ENCODE measurements at regions not wholly inside any gene's neighbourhood (a gene's known extent, or its start where the extent isn't known, plus 50 kb on each side); places are given as distances from the start of the nearest gene placed in this dataset.

DNA sequence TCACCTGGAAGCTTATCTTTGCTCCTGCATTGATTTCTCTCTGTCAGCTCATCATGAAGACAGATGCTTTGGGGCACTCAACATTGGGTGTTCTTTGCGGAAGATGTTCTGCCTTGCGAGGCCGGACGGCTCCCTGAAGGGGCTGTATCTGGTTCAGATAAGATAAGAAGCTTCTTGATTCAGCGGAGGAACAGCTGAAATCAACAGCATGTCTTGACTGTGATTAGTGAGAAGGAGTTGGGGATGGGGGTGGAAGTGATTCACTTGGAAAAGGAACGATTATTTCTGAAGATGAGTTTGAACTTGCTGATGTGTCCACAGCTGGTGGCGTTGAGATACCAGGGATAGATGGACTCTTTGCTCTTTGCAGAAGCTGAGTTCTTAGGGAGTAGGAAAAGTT is 126.9 kb upstream of the WSCD1 start:
- H3K4me1 ChIP-seq, result no peaks in the 10 kb centered on the region
- H3K27ac ChIP-seq, result no peak overlapping the region
- H3K9me3 ChIP-seq, result peaks cover 0 to under 1% of the 10 kb centered on the region in 2 donors
- no peaks in the 10 kb centered on the region for H3K27me3 ChIP-seq
- H3K4me3 ChIP-seq, result no peak overlapping the region
- TF ChIP-seq, protein P1, sequence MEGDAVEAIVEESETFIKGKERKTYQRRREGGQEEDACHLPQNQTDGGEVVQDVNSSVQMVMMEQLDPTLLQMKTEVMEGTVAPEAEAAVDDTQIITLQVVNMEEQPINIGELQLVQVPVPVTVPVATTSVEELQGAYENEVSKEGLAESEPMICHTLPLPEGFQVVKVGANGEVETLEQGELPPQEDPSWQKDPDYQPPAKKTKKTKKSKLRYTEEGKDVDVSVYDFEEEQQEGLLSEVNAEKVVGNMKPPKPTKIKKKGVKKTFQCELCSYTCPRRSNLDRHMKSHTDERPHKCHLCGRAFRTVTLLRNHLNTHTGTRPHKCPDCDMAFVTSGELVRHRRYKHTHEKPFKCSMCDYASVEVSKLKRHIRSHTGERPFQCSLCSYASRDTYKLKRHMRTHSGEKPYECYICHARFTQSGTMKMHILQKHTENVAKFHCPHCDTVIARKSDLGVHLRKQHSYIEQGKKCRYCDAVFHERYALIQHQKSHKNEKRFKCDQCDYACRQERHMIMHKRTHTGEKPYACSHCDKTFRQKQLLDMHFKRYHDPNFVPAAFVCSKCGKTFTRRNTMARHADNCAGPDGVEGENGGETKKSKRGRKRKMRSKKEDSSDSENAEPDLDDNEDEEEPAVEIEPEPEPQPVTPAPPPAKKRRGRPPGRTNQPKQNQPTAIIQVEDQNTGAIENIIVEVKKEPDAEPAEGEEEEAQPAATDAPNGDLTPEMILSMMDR (IDR thresholded peaks at IDR 0.05), result no peak
- no peaks in the 10 kb centered on the region for H3K36me3 ChIP-seq
- DNase-seq (ENCODE audit: low spot score), result no peak

DNA sequence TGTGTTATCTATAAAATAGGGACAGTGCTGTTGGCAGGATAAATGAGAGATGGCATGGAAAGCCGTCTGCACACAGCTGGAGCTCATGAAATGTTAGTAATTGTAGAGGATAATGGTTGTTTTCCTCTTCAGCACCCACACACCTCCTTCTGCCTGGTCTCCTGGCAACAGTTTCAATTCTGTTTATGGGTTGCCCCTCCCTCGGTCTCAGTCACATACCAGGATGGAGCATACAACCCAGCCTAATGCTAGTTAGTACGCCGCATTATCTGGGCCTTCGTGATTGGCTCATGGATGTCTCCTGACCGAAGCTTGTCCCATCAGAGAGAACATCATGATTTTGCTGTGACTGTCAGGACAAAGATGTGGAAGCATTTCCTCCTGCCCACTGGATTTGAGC is 126.2 kb upstream of the WSCD1 start:
- Histone ChIP-seq H3K27me3 (no peaks in the 10 kb centered on the region), H3K9me3 (peaks cover 0 to 6% of the 10 kb centered on the region in 2 donors)
- no peak for DNase-seq (ENCODE audit: low spot score)

DNA sequence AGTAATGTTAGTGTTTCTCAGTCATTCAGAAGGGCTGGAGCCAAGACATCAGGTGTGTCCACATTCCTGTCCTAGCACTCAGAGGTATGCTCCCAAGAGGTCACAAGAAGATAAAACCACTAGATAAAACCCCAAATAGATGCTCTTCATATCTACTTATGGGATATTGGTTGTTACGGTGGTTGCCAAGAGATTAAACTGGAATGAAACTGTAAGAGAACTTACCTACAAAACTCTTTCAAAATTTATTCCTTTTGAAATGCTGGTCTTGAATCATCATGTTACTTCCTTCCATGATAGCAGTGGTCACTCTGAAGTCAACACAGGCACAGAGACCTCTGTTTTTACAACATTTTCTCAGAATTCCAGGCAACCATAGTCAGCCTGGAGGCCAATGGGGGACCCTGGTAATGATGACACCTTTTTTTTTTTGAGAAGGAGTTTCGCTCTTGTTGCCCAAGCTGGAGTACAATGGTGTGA is 122.4 kb upstream of the WSCD1 start:
- no peaks in the 10 kb centered on the region for H3K27me3 ChIP-seq

More for the DNA sequence above, 126.2 kb upstream of the WSCD1 start:
- Histone ChIP-seq H3K27ac (no peak overlapping the region), H3K36me3 (no peaks in the 10 kb centered on the region), H3K4me3 (no peak overlapping the region), H3K4me1 (no peaks in the 10 kb centered on the region)
- TF ChIP-seq, protein P1 (IDR thresholded peaks at IDR 0.05), result no peak

DNA sequence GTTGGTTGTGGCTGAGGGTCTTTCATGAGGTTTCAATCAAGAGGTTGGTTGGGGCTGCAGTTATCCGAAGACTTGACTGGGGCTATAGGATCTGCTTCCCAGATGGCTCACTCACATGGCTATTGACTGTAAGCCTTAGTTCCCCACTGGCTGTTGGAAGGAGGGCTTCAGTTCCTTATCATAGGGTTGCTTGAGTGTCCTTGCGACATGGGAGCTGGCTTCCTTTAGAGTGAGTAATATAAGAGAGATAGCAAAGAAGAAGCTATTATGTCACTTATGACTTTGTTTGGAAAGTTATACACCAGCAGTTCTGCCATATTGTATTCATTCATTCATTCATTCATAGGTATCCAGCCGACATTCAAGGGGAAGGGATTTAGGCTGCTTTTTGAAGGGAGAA is 121.4 kb upstream of the WSCD1 start:
- Histone ChIP-seq H3K9me3 (peaks cover 0 to 6% of the 10 kb centered on the region in 2 donors), H3K4me3 (no peak overlapping the region), H3K36me3 (no peaks in the 10 kb centered on the region), H3K27ac (no peak overlapping the region), H3K27me3 (no peaks in the 10 kb centered on the region), H3K4me1 (no peaks in the 10 kb centered on the region)
- TF ChIP-seq, protein P1 (IDR thresholded peaks at IDR 0.05), result no peak
- DNase-seq (ENCODE audit: low spot score), result no peak

More for the DNA sequence above, 122.4 kb upstream of the WSCD1 start:
- Histone ChIP-seq H3K36me3 (no peaks in the 10 kb centered on the region), H3K4me3 (no peak overlapping the region), H3K27ac (no peak overlapping the region), H3K4me1 (no peaks in the 10 kb centered on the region), H3K9me3 (peaks cover 0 to 6% of the 10 kb centered on the region in 2 donors)
- TF ChIP-seq, protein P1 (IDR thresholded peaks at IDR 0.05), result no peak
- DNase-seq (ENCODE audit: low spot score), result no peak

DNA sequence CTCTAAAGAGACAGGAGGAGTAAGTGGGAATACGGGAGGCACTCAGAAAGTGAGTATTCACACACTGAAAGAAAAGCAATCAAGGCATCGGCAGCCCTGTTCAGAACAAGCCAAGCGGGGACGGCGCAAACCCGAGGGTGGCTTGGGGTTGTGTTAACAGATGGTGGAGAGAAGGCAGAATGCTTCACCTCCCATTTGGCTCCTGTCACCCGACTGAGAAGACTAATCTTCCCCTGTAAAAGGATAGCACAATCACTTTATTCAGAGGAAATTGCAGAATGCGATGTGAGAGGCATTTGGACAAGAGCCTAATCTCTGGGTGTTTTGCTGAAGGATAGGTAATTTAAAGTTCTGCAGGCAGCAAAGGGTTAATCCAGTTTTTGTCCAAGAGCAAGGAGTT is 119.3 kb upstream of the WSCD1 start:
- Histone ChIP-seq H3K27me3 (no peaks in the 10 kb centered on the region), H3K4me1 (no peaks in the 10 kb centered on the region), H3K4me3 (no peak overlapping the region), H3K9me3 (peaks cover 0 to 15% of the 10 kb centered on the region in 2 donors), H3K36me3 (no peaks in the 10 kb centered on the region), H3K27ac (no peak overlapping the region)
- DNase-seq (ENCODE audit: low spot score), result no peak
- TF ChIP-seq, protein P1 (IDR thresholded peaks at IDR 0.05), result no peak

DNA sequence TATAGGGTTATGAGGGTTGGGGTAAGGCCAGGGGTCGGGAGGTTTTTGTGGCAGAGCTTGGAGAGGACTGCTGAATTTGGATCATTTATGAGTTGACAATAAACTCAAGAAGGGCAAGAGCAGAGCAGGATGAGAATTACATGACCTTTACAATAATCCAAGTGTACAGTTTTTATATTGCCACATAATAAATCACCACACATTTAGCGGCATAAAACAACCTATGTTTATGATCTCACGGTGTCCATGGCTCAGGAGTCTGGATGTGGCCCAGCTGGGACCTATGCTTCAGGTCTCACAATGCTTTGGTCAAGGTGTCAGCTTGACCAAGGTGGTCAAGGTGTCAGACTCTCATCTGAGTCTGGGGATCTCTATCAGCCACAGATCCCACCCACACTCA is 118.3 kb upstream of the WSCD1 start:
- TF ChIP-seq, protein P1 (IDR thresholded peaks at IDR 0.05), result no peak
- no peaks in the 10 kb centered on the region for H3K4me1 ChIP-seq

More for the DNA sequence above, 118.3 kb upstream of the WSCD1 start:
- Histone ChIP-seq H3K36me3 (no peaks in the 10 kb centered on the region), H3K27ac (no peak overlapping the region), H3K9me3 (peaks cover 0 to 24% of the 10 kb centered on the region in 2 donors), H3K27me3 (no peaks in the 10 kb centered on the region), H3K4me3 (no peak overlapping the region)
- no peak for DNase-seq (ENCODE audit: low spot score)

Data from right atrium auricular region (tissue), 2 donors.